GM10266 (cell line): ENCODE measurements at regions not wholly inside any gene's neighbourhood (a gene's known extent, or its start where the extent isn't known, plus 50 kb on each side); places are given as distances from the start of the nearest gene placed in this dataset.

Source experiments
- DNase-seq: peaks from one replicate; pipeline ENCODE4 v3.0.0; 2012; ENCODE audit errors: extremely low spot score
- TF ChIP-seq, protein P1 (sequence below): IDR thresholded peaks from 2 replicates; pipeline ENCODE4 v1.5.1; 2012; ENCODE audit warnings: mild to moderate bottlenecking, low read depth; ENCODE audit not compliant: control insufficient read depth, insufficient read depth; ENCODE audit errors: missing control alignments

DNA sequence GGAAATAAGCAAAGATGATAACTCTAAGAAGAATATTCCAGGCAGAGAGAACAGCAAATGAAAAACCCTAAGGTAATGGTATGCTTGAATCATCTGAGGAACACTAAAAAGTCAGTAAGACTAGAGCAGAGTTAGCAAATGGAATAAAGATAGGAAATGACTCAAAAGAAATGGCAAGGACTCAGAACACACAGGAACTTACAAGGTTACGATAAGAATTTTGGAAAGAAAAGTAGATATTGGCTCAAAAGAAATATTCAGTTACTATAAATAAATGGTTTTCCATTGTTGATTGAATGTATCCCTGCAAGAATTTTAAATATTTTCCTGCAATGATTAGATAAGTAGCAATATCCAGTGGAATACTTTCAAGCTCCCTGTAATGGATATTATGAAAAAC lies 705.8 kb downstream of the C12orf50 start:
- no peak for DNase-seq
- TF ChIP-seq, protein P1, sequence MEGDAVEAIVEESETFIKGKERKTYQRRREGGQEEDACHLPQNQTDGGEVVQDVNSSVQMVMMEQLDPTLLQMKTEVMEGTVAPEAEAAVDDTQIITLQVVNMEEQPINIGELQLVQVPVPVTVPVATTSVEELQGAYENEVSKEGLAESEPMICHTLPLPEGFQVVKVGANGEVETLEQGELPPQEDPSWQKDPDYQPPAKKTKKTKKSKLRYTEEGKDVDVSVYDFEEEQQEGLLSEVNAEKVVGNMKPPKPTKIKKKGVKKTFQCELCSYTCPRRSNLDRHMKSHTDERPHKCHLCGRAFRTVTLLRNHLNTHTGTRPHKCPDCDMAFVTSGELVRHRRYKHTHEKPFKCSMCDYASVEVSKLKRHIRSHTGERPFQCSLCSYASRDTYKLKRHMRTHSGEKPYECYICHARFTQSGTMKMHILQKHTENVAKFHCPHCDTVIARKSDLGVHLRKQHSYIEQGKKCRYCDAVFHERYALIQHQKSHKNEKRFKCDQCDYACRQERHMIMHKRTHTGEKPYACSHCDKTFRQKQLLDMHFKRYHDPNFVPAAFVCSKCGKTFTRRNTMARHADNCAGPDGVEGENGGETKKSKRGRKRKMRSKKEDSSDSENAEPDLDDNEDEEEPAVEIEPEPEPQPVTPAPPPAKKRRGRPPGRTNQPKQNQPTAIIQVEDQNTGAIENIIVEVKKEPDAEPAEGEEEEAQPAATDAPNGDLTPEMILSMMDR = no peak

DNA sequence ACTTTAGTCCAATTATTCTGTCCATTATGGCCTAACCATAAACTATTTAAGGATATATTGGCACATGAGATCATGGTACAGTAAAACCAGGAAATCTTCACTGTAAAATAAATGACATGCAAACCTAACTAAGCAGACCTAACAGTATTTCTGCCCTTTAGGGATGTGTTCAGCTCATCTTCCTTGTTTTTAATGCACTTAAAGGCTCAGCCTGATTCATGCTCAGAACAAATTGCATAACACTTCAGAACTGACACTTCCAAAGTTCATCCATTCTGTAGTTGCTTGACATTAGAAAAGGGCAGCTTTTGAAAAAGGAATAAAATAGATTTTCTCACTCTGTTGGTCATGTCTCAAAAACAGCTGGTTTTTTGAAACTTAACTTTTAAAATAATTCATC lies 708.5 kb downstream of the C12orf50 start:
- TF ChIP-seq, protein P1 = no peak

DNA sequence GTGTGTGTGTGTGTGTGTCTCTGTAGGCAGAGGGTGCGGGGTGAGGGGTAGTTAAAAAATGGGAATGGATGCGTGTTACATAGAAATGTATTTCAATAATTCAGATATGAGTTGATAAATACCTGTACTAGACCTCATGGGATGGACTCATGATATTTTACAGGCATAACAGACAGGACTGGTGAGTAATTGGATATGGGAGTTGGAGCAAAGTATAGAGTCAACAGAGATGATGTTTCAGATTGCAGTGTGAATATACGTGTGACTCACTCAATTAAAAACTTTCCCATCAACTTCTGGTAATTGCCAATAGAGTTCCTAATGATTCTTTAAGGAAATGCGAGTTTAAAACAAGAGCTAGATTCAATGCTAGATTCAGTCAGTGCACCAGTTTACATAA lies 711.9 kb downstream of the C12orf50 start:
- DNase-seq = no peak
- TF ChIP-seq, protein P1 = no peak

More for the DNA sequence above, 708.5 kb downstream of the C12orf50 start:
- no peak for DNase-seq

DNA sequence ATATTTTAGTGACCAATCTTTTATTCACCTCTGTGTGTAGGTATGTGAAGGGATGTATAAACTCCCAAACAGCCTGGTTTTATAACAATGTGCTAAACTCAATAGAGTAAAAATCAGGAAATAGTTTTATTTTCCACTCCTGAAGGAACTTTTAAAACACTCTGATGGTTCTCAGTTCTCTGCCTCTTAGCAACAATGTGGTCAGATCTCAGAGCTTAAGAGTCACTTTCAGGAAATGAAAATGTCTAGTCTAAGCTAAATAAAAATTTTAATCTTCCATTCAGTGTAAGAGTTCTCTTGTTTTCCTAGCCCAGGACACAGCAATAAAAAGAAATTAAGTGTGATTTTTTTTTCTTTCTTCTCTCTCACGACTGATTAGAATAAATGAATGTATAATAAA lies 718.0 kb downstream of the C12orf50 start:
- DNase-seq = no peak
- TF ChIP-seq, protein P1 = no peak

DNA sequence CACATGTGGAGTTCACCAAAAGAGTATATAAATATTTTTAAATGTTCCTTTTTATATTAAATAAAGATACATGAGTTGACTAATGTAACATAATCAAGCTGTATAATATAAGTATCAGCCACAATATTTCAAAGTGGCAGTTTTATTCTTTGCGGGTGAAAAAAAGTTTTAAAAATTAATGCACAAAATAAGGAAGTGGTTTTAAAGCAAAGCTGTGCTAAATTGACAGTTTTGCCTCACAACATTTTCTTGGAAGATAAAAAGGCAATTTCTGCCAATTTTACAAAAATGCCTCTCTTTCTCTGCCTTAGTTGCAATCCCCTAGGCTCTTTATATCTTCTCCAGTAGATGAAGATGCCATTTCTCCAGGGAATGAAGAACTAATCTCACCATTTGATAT lies 719.1 kb downstream of the C12orf50 start:
- no peak for DNase-seq
- TF ChIP-seq, protein P1 = no peak

DNA sequence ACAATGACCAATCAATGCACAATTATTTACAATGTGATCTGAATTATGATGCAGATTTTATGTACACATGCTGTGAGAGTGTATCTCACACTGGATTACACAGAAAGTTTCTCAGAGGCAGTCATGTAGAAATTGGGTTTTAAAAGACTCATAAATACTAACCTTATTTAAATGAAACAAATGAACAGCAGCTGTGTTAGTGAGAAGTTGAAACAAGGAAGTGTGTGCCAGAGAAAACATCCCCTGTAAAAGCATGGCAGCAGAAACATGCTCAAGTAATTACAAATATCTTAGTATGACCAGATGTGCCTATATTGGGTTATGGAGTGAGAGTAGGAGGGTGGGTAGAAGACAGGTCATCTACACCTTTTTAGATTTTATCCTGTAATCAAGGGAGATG lies 723.7 kb downstream of the C12orf50 start:
- no peak for DNase-seq
- TF ChIP-seq, protein P1 = no peak

DNA sequence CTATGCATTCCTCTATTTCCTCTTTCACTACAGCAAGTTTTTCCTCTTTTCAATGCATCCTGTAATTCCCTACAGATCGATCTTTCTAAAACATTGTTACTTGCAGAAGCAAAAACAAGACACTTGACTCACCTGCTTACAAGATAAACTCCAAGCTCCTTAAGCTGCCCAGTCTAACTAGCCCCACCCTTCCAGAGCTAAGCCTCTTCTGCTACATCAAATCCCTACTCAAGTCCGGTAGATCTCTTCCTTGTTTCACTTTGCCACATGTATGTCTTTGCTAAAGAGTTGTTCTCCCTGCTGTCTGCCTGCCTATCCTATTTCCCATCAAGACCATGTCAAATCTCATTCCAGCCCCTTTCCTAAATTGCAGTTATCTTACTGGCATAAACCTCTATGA lies 724.8 kb downstream of the C12orf50 start:
- DNase-seq = no peak
- TF ChIP-seq, protein P1 = no peak
